ENCODE measurements at regions not wholly inside any gene's neighbourhood (a gene's known extent, or its start where the extent isn't known, plus 50 kb on each side); places are given as distances from the start of the nearest gene placed in this dataset.
A peak's percentile ranks its signal among the peaks of the same experiment; 100 is the strongest.

DNA sequence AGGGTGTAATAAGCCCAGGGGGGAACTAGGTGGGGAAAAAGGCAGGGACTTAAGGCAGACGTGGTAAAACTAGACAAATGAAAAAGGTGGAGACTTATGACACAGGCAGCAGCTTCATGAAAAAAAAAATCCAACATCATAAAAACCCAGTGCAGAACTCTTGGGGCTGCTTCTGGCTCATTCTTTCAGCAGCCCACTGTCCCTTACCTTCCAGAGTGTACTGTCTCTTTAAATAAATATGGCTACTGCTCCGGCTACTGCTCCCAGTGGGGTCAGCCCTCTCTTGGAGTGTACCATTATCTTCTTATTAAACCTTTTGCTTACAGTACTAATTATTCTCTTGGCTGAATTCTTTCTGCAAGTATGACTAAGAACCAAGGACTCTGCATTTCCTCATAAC lies 699.5 kb downstream of the DSC3 start:
- no peak for DNase-seq (ENCODE audit: low spot score)

DNA sequence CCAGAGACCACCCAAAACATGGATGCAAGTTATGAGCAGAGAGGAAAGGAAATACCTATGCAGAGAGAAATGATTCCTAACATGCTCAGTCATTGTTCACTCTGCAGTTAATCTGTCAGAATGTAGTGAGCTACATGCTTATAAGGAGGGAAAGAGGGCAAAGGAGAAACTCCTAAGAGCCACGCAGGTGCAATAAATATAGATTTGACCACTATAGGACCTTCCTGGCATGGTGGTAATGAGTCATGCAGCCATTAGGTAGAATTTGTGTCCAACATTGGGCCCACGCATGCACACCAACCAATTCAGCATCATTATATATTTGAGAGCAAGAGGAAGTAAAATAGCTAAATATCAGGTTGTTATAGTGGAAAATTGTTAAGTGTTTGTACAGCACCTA lies 699.9 kb downstream of the DSC3 start:
- DNase-seq (ENCODE audit: low spot score), result no peak

DNA sequence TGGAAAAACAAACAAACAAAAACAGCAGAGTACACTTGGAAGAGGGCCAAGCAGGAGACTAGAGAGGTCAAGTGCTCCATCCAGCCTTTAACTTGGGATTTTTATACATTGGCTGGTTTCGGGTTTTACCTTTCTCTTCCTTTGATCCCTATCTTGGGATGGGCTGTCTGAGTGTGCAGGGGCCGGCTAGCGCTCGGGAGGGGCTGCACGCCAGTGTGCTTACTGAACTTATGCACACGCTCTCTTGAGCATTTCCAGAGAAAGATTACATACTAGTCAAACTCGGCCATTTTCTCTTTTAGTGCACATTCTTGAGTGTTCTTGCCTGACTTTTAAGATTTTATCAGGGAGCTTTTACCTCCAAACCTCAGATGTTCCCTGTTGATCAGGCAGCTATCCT lies 707.8 kb downstream of the DSC3 start:
- DNase-seq (ENCODE audit: low spot score), result no peak

DNA sequence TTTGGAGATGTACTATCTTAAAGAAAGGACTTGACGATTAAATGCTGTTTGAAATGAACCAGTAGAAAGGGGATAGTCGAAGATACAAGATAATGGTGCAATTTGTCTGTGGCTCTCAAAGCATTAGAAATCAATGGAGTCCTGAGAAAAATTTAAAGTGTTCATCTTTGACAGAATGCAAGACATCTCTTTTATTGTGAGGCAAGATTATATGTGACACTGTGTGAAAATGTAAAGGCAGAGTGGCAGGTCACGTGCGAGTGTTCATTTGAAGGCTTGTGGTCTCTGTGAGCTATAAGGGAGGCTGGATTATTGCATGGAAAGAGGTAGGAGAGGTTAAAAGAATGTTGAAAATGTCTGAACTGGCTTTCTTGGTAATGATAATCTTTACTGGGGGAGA lies 709.2 kb downstream of the DSC3 start:
- no peak for DNase-seq (ENCODE audit: low spot score)

DNA sequence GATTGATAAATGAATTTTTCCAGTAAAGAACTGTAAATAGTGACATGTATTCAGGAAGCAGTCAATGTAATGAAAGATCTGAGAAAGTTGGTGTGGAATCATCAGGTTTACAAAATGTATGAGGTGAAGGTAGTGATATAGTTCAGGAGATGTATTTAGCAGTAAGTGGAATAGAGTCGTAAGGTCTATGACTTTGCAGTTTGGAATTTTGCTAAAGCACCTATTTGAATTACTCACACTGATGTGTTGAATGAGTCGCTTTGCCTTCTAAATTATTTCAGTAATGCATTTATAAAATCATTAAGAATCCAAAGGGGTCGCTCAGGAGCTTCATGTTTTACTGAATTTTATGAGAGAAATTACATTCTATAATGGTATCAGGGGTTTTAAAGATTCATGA lies 713.7 kb downstream of the DSC3 start:
- DNase-seq (ENCODE audit: low spot score), result no peak

DNA sequence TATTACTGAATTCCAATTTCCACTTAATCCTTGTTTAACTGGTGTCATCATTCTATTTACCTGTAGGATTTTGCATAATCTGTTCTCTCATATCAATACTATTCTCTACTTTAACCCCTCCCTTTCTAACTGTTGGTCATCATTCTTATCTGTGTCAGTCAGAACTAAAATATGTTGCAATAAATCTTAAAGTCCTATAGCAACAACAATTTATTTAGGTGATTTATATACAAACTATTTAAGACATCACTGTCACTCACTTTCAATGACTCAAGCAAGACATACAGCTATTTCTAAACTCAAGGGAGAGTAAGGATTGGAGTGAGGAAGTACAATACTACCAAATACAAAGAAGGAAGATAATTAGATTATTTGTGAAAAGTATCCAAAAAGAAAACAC lies 740.4 kb downstream of the DSC3 start:
- no peak for DNase-seq (ENCODE audit: low spot score)

DNA sequence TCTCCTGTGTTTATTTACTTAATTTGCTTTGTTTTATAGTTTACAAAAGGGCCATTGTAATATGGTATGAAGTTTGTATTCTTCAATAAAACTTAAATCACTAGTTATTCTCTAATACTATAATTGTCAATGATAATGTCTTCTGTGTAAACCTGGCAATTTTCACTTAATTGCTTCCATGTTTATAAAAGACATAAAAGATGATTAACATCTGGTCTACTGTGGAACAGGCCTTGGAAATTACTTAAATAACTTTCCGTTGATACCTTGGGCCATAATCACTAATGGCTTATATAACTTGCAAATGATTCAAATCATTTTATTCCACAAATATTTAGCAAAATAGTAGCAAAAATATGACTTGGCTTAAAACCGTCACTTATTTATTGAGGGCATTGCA lies 743.8 kb downstream of the DSC3 start:
- no peak for DNase-seq (ENCODE audit: low spot score)

DNA sequence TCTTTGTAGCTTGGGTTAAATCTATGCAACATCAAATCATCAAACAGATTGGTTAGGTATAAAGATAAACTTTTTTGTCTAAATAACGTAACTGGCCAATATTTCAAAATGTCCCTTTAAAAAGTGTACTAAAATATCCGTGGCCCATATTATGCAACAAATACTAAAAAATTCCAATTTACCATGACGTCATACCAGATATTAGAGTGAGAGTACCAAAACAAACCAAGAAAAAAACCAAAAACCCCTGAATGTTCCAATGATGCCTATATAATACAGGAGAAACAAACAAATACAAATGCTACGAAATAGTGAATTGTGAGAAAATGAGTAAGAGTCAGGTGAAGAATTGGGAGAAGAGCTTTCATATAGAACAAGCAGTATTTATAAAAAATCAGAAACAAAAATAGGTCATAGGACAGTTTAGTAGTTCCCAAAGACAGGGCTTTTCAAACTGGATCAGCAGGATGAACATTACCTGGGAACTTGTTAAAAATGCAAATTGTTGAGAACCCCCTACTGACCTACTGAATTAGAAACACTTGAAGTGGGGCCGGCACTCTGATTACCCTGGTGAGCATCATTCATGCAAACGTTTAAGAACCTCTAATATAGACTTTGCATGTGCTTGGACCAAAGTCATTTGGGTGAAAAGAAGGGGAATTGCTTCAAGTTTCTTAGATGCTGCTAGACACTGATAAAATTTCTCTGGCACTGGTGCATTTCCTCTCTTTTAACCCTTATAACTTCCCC lies 753.7 kb downstream of the DSC3 start:
- no peak for DNase-seq (ENCODE audit: low spot score)

DNA sequence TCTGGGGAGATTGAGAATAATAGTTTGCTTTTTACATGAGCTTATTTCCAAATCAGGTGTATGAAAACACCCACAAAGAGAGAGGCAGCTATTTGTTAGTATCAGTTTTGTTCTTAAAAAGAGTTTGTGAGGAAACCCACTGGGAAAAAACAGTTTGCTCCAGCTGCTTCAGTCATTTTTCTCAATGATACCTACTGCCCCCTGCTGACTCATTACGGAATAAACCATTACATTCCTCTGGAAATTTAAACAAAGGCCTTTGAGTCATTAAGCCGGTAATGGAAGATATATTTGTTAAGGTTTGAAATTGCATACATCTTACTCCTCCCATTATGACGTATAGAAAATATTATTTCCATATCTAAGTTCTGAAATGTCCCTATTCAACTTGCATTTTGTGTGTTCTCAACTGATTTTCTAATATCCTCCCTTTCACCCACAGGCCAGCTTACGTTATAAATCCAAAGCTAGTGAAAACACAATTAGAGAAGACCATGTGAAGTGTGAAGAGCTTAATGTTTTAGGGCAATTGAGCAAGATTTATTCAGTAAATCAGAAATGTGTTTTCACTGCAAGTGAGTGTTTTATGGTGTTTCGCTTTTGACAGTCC lies 761.6 kb downstream of the DSC3 start:
- peak; percentile 79 for DNase-seq (ENCODE audit: low spot score)

DNA sequence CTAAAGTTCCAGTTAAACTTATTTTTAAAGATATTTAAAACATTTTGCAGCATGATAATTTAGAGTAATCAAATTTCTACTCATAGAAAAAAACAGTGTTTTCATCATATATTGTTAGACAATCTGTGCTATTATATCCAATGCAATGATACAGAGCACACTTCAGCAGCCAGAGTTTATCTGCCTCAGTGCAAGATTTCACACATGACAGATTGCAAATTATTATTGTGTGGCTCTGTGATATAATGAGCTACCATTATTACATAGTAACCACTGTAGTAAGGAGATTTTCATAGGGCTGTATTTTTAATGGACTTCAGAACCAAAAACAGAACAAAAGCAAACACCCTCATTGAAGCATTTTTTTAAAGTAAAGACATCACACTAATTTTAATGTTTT lies 762.4 kb downstream of the DSC3 start:
- no peak for DNase-seq (ENCODE audit: low spot score)

DNA sequence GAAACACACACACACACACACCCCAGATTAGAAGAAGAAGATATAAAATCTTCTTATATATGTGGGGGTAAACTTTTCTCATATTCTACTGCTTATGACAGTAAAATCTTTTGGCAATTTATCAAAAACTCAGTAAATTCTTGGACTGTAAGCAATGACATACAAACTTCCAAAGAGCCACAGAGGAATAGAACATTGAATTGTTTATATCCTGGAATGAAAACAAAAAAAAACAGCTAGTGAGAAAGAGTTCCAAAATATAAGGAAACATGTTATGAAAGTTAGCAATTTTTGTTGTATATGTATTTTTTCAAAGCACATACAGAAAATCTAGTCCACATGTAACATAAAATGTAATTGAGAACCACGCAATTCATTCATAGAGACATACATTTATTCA lies 764.9 kb downstream of the DSC3 start:
- no peak for DNase-seq (ENCODE audit: low spot score)

DNA sequence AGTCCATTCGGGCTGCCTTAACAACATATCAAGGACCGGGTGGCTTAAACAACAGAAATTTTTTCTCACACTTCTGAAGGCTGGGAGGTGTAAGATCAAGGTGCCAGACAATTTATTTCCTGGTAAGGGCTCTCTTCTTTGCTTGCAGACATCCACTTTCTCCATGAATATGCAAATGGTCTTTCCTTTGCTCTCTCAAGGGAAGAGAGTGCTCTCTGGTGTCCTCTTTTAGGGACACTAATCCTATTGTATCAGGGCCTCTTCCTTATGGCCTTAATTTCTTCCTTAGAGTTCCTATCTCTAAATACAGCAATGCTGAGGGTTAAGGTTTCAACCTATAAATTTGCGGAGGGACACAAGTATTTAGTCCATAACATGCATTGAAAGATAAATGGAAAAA lies 770.8 kb downstream of the DSC3 start:
- no peak for DNase-seq (ENCODE audit: low spot score)

DNA sequence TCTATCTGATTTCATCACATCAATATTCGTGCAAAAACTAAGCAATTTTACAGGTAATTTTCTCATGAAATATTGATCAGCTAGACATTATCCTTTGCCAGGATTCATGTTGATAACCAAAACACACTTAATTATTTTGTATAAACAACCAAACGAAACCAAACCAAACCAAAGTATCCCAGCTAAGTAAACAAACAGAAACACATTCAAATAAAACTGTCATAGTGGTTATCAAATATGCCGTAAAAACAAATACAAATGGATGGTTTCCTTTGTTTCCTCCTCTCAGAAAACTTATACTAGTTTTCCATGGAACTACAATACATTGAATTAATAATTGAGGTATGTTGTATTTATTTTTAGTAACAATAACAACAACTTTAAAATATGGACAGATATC lies 777.4 kb downstream of the DSC3 start:
- DNase-seq (ENCODE audit: low spot score), result no peak

DNA sequence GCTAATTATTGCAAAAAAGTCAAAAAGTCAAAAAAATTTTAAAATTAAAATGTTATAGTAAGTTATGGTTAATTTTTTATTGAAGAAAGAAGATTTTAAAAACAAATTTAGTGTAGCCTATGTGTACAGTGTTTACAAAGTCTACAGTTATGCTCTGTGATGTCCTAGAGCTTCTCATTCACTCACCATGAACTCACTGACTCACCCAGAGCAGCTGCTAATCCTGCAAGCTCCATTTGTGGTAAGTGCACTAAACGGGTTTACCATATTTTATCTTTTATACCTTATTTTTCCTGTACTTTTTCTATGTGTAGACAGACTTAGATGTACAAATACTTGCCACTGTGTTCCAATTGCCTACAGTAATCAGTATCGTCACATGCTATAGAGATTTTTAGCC lies 788.2 kb downstream of the DSC3 start:
- no peak for DNase-seq (ENCODE audit: low spot score)

DNA sequence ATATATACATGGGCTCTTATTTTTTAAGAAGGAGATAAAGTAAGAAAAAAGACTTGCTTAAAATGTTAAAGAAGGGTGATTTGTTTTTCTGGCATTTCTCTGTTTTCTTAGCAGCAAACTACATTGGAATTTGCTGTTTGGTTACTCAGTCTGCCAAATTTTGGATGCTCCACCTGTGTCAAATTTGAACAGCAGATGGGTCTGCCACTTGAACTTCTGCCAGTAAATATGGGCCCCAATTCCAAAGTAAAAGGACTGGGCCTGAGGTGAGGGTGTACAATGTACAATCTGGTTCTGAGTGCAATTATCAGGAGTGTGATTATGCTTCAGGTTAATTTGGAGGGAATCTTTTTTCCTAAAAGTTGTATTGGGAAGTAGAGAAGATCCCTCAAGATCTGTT lies 794.5 kb downstream of the DSC3 start:
- DNase-seq (ENCODE audit: low spot score), result peak; percentile 15

DNA sequence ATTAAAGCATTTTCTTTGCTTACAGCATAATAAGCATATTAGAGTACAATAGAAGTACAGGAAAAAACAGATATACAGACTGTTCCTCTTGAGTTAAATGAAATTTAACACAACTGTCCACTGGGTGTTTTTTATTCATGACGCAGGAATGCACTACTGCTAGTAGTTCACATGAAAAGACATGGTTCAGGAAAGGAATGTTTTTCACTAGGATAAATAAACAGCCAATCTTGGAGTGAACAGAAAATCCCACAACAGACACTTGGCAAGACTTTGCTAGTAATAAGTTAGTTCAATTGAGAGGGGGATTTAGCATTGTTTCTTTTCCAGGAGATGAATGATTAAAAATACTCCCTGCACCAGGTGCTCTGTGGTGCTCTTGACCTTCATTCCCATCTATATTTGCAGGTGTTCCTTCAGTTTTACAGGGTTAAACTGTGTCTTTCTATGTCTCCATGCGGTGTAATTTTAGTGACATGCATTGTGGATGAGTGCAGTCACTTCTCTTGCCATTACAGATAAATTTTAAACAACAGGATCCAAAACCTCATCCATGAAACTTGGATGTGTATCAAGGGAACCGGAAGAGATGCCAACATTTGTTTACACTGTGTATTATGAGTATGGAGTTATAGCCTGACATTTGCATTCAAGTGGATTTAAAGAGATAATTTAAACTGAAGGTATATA lies 796.6 kb downstream of the DSC3 start:
- DNase-seq (ENCODE audit: low spot score), result no peak

DNA sequence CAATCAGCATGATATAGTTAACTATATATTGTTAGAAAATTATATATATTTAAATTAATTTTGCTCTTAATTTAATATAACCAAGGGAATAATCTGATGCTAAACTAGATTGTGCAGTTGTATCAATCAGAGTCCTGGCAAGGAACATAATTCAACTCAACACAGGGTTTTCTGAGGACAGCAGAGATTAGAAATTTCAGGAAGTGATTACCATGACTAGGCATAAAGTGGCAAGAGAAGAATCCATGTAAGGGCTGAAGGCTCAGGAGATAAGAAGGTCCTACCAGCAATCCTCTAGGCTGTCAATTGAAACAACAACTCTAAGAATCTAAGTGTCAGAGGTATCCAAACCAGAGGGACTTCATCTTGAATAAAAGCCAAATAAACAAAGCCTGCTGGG lies 807.8 kb downstream of the DSC3 start:
- DNase-seq (ENCODE audit: low spot score), result no peak

DNA sequence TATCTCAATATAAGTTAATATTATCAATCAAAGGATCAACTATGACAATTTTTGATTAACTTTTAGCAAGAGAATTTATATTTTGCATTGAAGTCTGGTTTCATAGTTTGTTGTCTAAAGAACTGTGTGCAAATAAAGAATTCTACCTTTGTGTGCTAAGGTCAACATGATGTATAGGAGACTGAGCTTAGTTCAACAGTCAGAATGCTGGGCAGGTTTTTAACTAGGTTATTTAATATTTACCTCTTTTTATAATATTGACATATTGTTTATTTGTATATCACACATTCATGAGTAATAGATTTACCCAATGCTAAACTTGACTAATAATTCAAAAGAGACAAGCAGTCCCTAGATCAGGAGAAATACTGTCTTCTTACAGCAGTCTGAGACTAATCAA lies 831.4 kb downstream of the DSC3 start:
- no peak for DNase-seq (ENCODE audit: low spot score)

DNA sequence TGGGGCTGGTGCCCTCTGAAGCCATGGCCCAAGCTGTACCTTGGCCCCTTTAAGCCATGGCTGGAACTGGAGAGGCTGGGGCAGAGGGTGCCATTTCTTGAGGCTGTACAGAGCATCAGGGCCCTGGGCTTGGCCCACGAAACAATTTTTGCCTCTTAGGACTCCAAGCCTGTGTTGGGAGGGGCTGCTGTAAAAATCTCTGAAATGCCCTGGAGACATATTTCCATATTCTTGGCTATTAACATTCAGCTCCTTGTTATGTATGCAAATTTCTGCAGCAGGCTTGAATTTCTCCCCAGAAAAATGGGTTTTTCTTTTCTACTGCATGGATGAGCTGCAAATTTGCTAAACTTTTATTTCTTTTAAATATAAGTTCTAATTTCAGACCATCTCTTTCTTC lies 834.0 kb downstream of the DSC3 start:
- DNase-seq (ENCODE audit: low spot score), result no peak

DNA sequence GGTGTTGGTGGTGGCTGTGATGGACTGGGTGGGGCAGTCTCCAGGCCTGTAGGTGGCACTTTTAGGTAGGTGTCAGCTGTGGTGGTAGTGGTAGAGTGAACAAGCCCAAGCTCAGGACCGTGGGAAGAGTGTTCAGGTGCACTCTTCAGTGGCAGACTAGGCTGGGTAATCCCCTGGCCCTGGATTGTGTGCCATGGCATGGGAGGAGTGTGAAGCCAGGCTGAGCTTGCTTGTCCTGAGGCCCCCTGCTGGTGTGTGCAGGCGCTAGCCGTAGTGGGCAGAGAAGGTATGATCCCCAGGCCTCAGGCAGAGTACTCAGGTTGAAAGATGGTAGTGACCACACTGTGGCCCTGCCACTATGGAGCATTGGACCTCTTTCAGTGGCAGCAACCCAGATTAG lies 850.3 kb downstream of the DSC3 start:
- DNase-seq (ENCODE audit: low spot score), result no peak

DNA sequence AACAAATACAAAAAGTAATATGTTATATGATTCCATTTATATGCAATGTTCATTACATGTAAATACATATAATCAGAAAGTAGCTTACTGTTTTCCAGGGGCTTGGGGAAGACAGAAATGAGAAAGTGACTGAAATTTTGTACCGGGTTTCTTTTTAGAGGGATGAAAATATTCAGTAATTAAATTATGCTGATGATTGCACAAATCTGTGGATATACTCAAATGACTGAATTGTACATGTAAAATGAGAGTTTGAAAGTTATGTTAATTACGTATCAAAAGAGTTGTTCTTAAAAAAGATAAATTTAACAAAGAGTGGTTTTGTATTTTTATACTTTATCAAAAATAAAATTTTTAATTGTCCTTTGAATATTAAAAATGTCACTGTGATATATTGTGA lies 856.3 kb downstream of the DSC3 start:
- DNase-seq (ENCODE audit: low spot score), result no peak

DNA sequence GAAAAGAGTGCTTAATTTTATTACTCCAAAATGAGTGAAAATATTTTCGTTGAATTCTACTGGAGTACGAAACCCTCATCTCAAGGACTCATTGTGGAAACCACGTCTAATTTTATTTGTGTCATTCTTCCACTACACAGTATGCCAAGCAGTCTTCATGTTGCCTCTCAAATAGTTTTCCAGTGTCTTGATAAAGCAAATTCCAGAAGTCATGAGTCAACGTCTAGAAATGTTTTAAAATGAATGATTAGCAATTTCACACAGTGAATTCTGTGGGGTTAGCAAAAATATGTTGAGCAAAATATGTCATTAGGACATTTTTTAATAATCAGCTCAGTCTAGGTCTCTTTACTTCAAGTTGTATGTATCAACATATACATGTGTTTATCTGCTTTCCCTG lies 865.5 kb downstream of the DSC3 start:
- DNase-seq (ENCODE audit: low spot score), result no peak

DNA sequence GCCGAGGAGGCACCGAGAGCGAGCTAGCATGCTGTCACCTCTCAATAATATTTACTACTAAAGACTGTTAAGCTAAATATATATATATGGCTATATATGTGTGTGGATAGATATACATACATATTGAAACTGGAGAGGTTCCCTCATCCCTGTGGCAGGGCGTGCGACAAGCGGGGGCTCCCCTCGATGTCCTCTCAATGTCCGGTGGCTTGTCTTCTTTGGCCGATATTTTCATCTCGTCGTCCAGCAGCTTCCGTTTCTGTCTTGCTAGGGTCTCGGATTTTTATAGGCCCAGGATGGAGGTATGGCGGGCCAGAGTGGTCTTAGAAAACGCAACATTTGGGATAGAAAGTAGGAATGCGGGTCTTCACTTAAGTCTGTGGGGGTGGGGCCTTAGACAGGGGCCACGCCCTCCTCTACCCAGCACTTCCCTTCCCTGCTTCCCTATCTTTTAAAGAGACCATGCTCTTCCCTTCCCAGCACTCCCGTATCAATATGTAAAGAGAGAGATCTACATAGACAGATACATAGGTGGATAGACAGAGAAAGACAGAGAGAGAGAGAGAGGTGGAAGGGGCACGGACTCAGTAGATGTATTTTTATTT lies 866.8 kb downstream of the DSC3 start:
- no peak for DNase-seq (ENCODE audit: low spot score)
